ENCODE measurements at regions not wholly inside any gene's neighbourhood (a gene's known extent, or its start where the extent isn't known, plus 50 kb on each side); places are given as distances from the start of the nearest gene placed in this dataset.

DNA sequence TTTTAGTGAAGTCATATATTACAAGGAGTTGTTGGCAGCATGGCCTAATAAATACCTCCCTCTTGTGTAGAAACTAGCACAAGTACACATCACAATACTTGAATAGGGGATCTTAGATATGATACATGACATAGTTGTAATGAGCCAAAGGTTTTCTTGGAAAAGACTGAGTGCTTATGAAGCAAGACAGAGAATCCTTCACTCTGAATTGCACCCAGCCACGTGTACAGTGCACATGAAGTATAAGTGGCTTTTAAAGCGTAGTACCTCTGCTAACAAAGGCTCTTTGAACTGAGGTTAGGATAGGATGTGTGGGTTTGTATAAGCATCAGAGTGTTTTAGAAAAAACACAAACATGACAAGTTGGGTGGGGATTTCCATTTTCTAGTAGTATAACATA lies 145.5 kb upstream of the STMND1 start:
- ChIA-PET POLR2A (no interaction called here), CTCF (interaction anchor here (0.7 to 2.7 kb wide), 2 partner anchors 8 to 14 kb away, joined by 3 to 14 read pairs; no protein-coding TSS in a partner anchor)
- no peaks in the 10 kb centered on the region for H3K9me3 ChIP-seq
- DNase-seq (ENCODE audit: low read depth in 1 of 2, low spot score in 1 of 2) (no peak), ATAC-seq (no peak), FAIRE-seq (no peak)
- 59% methylated on average over 2 of the region's 2 CpGs for WGBS (ENCODE audit: missing lambda C conversion rate)
- no peaks in the 10 kb centered on the region for H3K4me1 ChIP-seq
- no peak overlapping the region for H3K27ac ChIP-seq
- TF ChIP-seq ESRRA (IDR thresholded peaks at IDR 0.05; ENCODE audit: borderline replicate concordance, low read length) (no peak), ZFP36 (IDR thresholded peaks at IDR 0.05; ENCODE audit: borderline replicate concordance, partially characterized antibody) (no peak), BHLHE40 (IDR thresholded peaks at IDR 0.05; ENCODE audit: low read depth, low read length) (no peak), HOXA7 (CRISPR knock-in tag; IDR thresholded peaks at IDR 0.05) (no peak), NPAS2 (CRISPR knock-in tag; IDR thresholded peaks at IDR 0.05; ENCODE audit: borderline replicate concordance) (no peak)
- H3K4me3 ChIP-seq: no peak overlapping the region
- H3K4me2 ChIP-seq: no peak overlapping the region

DNA sequence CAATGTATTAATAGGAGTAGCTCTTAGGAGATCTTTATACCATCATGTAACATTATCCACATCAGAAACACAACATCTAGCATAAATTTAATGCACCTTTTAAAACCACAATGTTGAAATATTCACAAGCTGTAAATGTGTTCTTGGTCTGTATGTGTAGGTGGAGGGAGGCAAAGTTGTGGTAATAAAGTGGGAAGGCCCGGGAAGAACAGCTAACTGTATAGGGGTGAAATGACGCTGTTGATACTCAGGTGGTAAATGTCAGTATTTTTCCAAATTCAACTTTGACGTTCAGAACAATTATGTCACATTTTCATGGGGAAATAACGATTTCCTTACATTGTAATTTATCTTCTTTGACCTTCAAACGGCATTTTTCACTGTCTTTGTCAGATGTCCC lies 146.0 kb upstream of the STMND1 start:
- ATAC-seq: no peak

GRCh38 chr6:16953905-16954304 lies 147.9 kb upstream of the STMND1 start:
- ATAC-seq (no peak), DNase-seq (ENCODE audit: low read depth in 1 of 2, low spot score in 1 of 2) (no peak)

More for the DNA sequence above, 146.0 kb upstream of the STMND1 start:
- Histone ChIP-seq H3K9me3 (no peaks in the 10 kb centered on the region), H3K4me2 (no peak overlapping the region), H3K4me1 (no peaks in the 10 kb centered on the region), H3K4me3 (no peak overlapping the region), H3K27ac (no peak overlapping the region)
- 67% methylated on average over 5 of the region's 5 CpGs for WGBS (ENCODE audit: missing lambda C conversion rate)
- POLR2A ChIA-PET: no interaction called here
- CTCF ChIA-PET: interaction anchor here (0.7 to 2.7 kb wide), 2 partner anchors 9 to 14 kb away, joined by 3 to 14 read pairs; no protein-coding TSS in a partner anchor
- no peak for TF ChIP-seq MYC (IDR thresholded peaks at IDR 0.05; ENCODE audit: borderline replicate concordance, low read length)
- TF ChIP-seq FOSB (CRISPR knock-in tag; IDR thresholded peaks at IDR 0.05): no peak
- TF ChIP-seq MAFK (IDR thresholded peaks at IDR 0.05; ENCODE audit: partially characterized antibody): no peak
- TF ChIP-seq NPAS2 (CRISPR knock-in tag; IDR thresholded peaks at IDR 0.05; ENCODE audit: borderline replicate concordance): no peak
- no peak for TF ChIP-seq CBX8 (IDR thresholded peaks at IDR 0.05)
- TF ChIP-seq FOSL2 (IDR thresholded peaks at IDR 0.05): no peak
- no peak for TF ChIP-seq FOSL2 (CRISPR knock-in tag; IDR thresholded peaks at IDR 0.05)
- TF ChIP-seq ZFP36 (IDR thresholded peaks at IDR 0.05; ENCODE audit: borderline replicate concordance, partially characterized antibody): no peak
- no peak for TF ChIP-seq RCOR1 (IDR thresholded peaks at IDR 0.05; ENCODE audit: low read depth, low read length)
- TF ChIP-seq, protein P1, sequence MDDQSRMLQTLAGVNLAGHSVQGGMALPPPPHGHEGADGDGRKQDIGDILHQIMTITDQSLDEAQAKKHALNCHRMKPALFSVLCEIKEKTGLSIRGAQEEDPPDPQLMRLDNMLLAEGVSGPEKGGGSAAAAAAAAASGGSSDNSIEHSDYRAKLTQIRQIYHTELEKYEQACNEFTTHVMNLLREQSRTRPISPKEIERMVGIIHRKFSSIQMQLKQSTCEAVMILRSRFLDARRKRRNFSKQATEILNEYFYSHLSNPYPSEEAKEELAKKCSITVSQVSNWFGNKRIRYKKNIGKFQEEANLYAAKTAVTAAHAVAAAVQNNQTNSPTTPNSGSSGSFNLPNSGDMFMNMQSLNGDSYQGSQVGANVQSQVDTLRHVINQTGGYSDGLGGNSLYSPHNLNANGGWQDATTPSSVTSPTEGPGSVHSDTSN (IDR thresholded peaks at IDR 0.05): no peak
- DNase-seq (ENCODE audit: low read depth in 1 of 2, low spot score in 1 of 2) (no peak), FAIRE-seq (no peak)

More at GRCh38 chr6:16953905-16954304, 147.9 kb upstream of the STMND1 start:
- ChIA-PET CTCF (no interaction called here), POLR2A (no interaction called here)
- 38% methylated on average over 2 of the region's 2 CpGs for WGBS (ENCODE audit: missing lambda C conversion rate)
- FAIRE-seq: no peak
- Histone ChIP-seq H3K4me3 (no peak overlapping the region), H3K9me3 (no peaks in the 10 kb centered on the region), H3K27ac (no peak overlapping the region), H3K4me2 (no peak overlapping the region), H3K4me1 (no peaks in the 10 kb centered on the region)
- TF ChIP-seq HEYL (CRISPR knock-in tag; IDR thresholded peaks at IDR 0.05): no peak
- TF ChIP-seq CTCF (IDR thresholded peaks at IDR 0.05): no peak
- TF ChIP-seq ZSCAN20 (CRISPR knock-in tag; IDR thresholded peaks at IDR 0.05): no peak
- no peak for TF ChIP-seq TFCP2L1 (CRISPR knock-in tag; IDR thresholded peaks at IDR 0.05)
- no peak for TF ChIP-seq PHF8 (IDR thresholded peaks at IDR 0.05; ENCODE audit: borderline replicate concordance, low read depth)
- TF ChIP-seq HOXB13 (CRISPR knock-in tag; IDR thresholded peaks at IDR 0.05; ENCODE audit: low read depth): no peak
- no peak for TF ChIP-seq RCOR1 (IDR thresholded peaks at IDR 0.05; ENCODE audit: low read depth, low read length)
- no peak for TF ChIP-seq ZC3H11A (IDR thresholded peaks at IDR 0.05)
- no peak for TF ChIP-seq HOXA7 (CRISPR knock-in tag; IDR thresholded peaks at IDR 0.05)
- no peak for TF ChIP-seq RAD21 (conservative IDR thresholded peaks at IDR 0.05 in 1 of 2, IDR thresholded peaks at IDR 0.05 in 1 of 2)
- TF ChIP-seq HOXB5 (CRISPR knock-in tag; IDR thresholded peaks at IDR 0.05): no peak
